Natural killer cell (primary cell): ENCODE measurements at regions not wholly inside any gene's neighbourhood (a gene's known extent, or its start where the extent isn't known, plus 50 kb on each side); places are given as distances from the start of the nearest gene placed in this dataset.

Experiments
- ATAC-seq, 3 donors: fragments of 150-1000 bp in 2 of 3; fragments of 200-7000 bp in 1 of 3; cut with Tn5 transposase; 1 replicate in 1 of 3; 2 replicates in 2 of 3; pipeline ENCODE4 v1.10.0; 2021; ENCODE audit warnings: mild to moderate bottlenecking in 2 of 3, moderate library complexity in 2 of 3
- DNase-seq, 2 donors: peaks; one replicate each; pipeline versions ENCODE4 v3.0.0 to v3.0.0-alpha.2; 2013 to 2021; ENCODE audit warnings: mixed read lengths in 1 of 2
- H3K27ac ChIP-seq: one replicate; pipeline ENCODE4 v1.5.1; 2013; ENCODE audit warnings: mild to moderate bottlenecking, low read length
- H3K27me3 ChIP-seq: one replicate; pipeline ENCODE4 v1.6.1; 2013; ENCODE audit warnings: low read length; ENCODE audit not compliant: control insufficient read depth, insufficient read depth
- H3K36me3 ChIP-seq: one replicate; pipeline ENCODE4 v1.6.1; 2013; ENCODE audit warnings: low read length; ENCODE audit not compliant: control insufficient read depth, insufficient read depth
- H3K4me1 ChIP-seq: one replicate; pipeline ENCODE4 v1.6.1; 2013; ENCODE audit warnings: low read length; ENCODE audit not compliant: control insufficient read depth, insufficient read depth
- H3K4me3 ChIP-seq: one replicate; pipeline ENCODE4 v1.5.1; 2013; ENCODE audit warnings: low read length
- H3K9me3 ChIP-seq: one replicate; pipeline ENCODE4 v1.6.1; 2013; ENCODE audit warnings: low read length; ENCODE audit not compliant: control insufficient read depth, insufficient read depth
- H3K27ac Mint-ChIP-seq, 2 donors: one replicate each; pipeline ENCODE4 v1.8.0; 2022; ENCODE audit warnings: mild to moderate bottlenecking in 2 of 2, mixed read lengths in 2 of 2, moderate library complexity in 1 of 2
- H3K27me3 Mint-ChIP-seq, 2 donors: one replicate each; pipeline ENCODE4 v1.8.0; 2022; ENCODE audit warnings: low read depth in 2 of 2, mixed read lengths in 2 of 2
- H3K36me3 Mint-ChIP-seq: one replicate; pipeline ENCODE4 v1.8.0; 2022; ENCODE audit warnings: mixed read lengths
- H3K4me1 Mint-ChIP-seq, 2 donors: one replicate each; pipeline ENCODE4 v1.8.0; 2022; ENCODE audit warnings: mixed read lengths in 2 of 2
- H3K4me3 Mint-ChIP-seq: one replicate; pipeline ENCODE4 v1.8.0; 2022; ENCODE audit warnings: mild to moderate bottlenecking, moderate library complexity, mixed read lengths
- H3K9me3 Mint-ChIP-seq, 2 donors: one replicate each; pipeline ENCODE4 v1.8.0; 2022; ENCODE audit warnings: mixed read lengths in 2 of 2
- WGBS: methylation state at CpG from one replicate; pipeline ENCODE4 v1.1.7; 2013; ENCODE audit warnings: missing lambda C conversion rate; ENCODE audit not compliant: insufficient coverage; 5-methylcytosine and 5-hydroxymethylcytosine counted together
- intact Hi-C: fragments of 100-400 bp; cut with micrococcal nuclease; formaldehyde crosslinking; loops from one replicate; pipeline ENCODE4 v1.14.2; 2022
- TF ChIP-seq, protein P1 (sequence below): fragments of 200-600 bp; IDR thresholded peaks from one replicate; pipeline ENCODE4 v1.8.0; 2022; ENCODE audit warnings: antibody characterized with exemption

DNA sequence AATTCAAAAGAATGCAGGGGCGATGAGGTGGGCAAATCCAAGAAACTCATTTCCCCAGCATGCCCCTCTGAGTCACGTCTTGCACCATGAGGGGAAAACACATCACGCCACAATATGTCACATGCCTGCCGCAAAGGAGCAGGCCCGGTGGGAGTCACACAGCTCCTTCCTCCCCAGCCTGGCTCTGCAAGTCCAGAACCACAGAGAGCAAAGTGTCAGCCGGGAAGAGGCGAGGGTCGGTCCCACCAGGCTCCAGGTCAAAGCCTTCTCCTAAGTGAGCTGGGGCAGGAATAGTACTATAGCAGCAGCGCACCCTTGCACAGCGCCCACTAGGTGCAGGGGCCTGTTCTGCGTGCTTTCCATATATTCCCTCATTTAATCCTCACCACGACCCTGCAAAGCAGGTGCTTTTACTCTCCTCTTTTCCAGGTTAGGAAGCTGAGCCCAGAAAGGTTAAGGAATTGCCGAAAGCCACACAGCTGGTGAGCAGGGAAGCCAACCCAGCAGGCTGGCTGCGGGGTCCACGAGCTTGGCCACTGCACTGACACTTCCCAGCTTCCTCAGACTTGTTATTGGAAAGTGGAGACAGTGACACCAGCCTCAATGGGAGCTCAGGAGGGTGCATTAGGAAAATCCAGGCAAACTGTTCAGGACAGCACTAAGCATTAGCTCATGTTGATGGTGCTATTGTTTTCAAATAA lies 94.0 kb upstream of the ZMIZ1 start:
- TF ChIP-seq, protein P1, sequence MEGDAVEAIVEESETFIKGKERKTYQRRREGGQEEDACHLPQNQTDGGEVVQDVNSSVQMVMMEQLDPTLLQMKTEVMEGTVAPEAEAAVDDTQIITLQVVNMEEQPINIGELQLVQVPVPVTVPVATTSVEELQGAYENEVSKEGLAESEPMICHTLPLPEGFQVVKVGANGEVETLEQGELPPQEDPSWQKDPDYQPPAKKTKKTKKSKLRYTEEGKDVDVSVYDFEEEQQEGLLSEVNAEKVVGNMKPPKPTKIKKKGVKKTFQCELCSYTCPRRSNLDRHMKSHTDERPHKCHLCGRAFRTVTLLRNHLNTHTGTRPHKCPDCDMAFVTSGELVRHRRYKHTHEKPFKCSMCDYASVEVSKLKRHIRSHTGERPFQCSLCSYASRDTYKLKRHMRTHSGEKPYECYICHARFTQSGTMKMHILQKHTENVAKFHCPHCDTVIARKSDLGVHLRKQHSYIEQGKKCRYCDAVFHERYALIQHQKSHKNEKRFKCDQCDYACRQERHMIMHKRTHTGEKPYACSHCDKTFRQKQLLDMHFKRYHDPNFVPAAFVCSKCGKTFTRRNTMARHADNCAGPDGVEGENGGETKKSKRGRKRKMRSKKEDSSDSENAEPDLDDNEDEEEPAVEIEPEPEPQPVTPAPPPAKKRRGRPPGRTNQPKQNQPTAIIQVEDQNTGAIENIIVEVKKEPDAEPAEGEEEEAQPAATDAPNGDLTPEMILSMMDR, result peak; percentile 27
- intact Hi-C loops, result no loop called here
- DNase-seq (peak; percentile 72 to 77), ATAC-seq (peak; percentile 67 to 75 (median 72))
- Mint-ChIP-seq H3K27ac (peak overlapping the region; percentile 95 to 97), H3K36me3 (no peaks in the 10 kb centered on the region), H3K4me3 (peak overlapping the region; percentile 100), H3K27me3 (peaks cover 7 to 12% of the 10 kb centered on the region in 2 donors), H3K9me3 (no peaks in the 10 kb centered on the region), H3K4me1 (peaks cover 16 to 24% of the 10 kb centered on the region in 2 donors)
- H3K27me3 ChIP-seq, result no peaks in the 10 kb centered on the region
- 28% methylated on average over 15 of the region's 15 CpGs for WGBS
- H3K9me3 ChIP-seq, result no peaks in the 10 kb centered on the region
- H3K4me3 ChIP-seq, result no peak overlapping the region
- H3K27ac ChIP-seq, result peak overlapping the region; percentile 43
- no peaks in the 10 kb centered on the region for H3K36me3 ChIP-seq
- peaks cover 17% of the 10 kb centered on the region for H3K4me1 ChIP-seq

DNA sequence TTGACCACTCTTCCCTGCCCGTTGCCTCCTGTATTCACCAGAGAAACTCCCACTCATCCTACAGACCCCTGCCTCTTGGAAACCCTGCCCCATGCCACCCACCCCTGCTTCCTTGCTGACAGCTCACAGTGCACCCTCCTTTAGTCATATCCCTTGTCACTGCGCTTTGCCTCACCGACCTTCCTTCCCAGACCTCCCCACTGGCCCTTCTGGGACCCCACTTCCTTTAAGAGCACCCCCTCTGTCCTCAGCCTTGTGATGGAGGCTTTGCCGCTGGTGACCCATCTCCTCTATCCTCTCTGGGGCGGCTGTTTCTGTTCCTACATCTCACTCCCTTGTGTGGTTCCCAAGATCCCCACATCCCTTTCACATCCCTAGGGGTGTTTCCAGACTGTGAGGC lies 92.8 kb upstream of the ZMIZ1 start:
- Histone ChIP-seq H3K27me3 (no peaks in the 10 kb centered on the region), H3K27ac (no peak overlapping the region), H3K4me1 (peaks cover 17% of the 10 kb centered on the region), H3K36me3 (no peaks in the 10 kb centered on the region), H3K4me3 (no peak overlapping the region), H3K9me3 (no peaks in the 10 kb centered on the region)
- H3K4me1 Mint-ChIP-seq, result peaks cover 16 to 29% of the 10 kb centered on the region in 2 donors
- H3K36me3 Mint-ChIP-seq, result no peaks in the 10 kb centered on the region
- peak overlapping the region; percentile 52 for H3K4me3 Mint-ChIP-seq
- ATAC-seq, result no peak
- DNase-seq, result no peak
- TF ChIP-seq, protein P1, result no peak
- intact Hi-C loops, result no loop called here
- peak overlapping the region; percentile 95 to 97 for H3K27ac Mint-ChIP-seq
- peaks cover 11 to 12% of the 10 kb centered on the region in 2 donors for H3K27me3 Mint-ChIP-seq
- H3K9me3 Mint-ChIP-seq, result no peaks in the 10 kb centered on the region
- 88% methylated on average over 5 of the region's 5 CpGs for WGBS

DNA sequence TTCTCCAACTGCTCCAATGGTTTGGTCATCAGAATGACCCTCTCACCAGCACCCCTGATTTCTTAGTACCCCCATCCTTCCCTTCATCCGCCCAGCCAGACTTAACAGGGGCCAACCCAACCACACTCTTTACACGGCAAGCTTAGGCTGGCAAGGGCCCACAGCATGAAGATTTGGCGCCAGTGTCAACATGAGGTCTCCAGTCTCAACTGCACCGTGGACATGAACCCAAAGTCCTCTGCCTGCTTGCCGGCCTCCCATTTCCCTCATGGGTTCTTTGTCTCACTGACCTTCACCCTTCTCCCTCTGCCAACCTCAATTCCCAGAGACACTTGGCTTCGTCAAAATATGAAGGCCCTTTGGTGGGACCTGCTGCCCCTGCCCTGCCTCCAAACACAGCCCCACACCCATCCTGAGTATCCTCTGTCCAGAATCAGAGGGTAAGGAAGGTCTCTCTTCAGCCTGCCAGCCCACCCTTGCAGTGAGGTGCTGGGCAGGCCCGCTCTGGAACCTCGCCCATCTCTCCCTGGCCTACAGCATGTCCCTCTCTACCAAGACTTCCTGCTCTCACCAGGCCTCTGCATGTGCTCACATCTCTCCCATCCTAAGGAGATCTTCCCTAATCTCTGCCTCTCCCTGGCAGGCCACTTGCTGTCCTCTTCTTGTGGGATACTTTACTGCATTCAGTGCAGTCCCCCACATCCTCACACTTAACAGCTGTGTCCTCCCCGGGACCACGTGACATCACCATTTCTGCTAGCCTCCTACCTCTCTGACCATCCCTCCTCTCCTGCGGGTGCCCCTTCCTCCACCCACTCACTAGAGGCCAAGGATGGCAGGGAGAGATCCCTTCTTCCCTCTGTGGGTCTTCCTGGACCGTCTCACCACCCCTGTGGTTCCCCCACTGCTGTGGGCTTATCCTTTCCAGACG lies 91.7 kb upstream of the ZMIZ1 start:
- Histone ChIP-seq H3K4me1 (peaks cover 20% of the 10 kb centered on the region), H3K9me3 (no peaks in the 10 kb centered on the region), H3K27ac (no peak overlapping the region), H3K4me3 (no peak overlapping the region), H3K36me3 (no peaks in the 10 kb centered on the region), H3K27me3 (no peaks in the 10 kb centered on the region)
- TF ChIP-seq, protein P1, result no peak
- intact Hi-C loops, result no loop called here
- ATAC-seq, result no peak
- Mint-ChIP-seq H3K27me3 (peaks cover 11 to 12% of the 10 kb centered on the region in 2 donors), H3K9me3 (no peaks in the 10 kb centered on the region), H3K36me3 (no peaks in the 10 kb centered on the region), H3K4me3 (no peak overlapping the region), H3K4me1 (peaks cover 16 to 37% of the 10 kb centered on the region in 2 donors), H3K27ac (peak overlapping the region; percentile 95 to 97)
- DNase-seq, result no peak
- WGBS, result 92% methylated on average over 13 of the region's 13 CpGs
